ENCODE measurements at regions not wholly inside any gene's neighbourhood (a gene's known extent, or its start where the extent isn't known, plus 50 kb on each side); places are given as distances from the start of the nearest gene placed in this dataset.

DNA sequence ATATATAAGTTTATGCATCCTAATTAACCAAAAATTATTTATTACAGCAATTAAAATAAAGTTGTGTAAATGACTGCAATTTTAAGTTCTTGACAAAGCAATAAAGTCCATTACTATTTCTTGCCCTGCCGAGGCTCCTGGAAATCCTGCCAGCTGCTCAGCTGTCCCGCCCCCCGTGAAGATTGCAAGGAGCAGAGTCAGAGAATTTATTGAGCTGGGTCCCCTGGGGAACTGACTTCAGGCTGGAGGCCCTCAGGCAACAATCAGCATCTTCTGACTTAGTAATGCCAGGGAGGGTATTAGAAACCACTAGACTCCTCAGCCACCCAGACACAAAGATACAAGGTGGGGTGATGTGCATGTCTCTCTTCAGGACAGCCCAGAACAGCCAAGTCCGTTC, 92.3 kb downstream of the EDN3 start:
- H3K4me3 ChIP-seq (ENCODE audit: low read depth in 2 of 2, low read length in 1 of 2) = no peak overlapping the region

More for the DNA sequence above, 92.3 kb downstream of the EDN3 start:
- H3F3A ChIP-seq (replicated peaks; ENCODE audit: insufficient read depth) = no peaks in the 10 kb centered on the region
- H3K4me1 ChIP-seq (ENCODE audit: control insufficient read depth in 1 of 2, insufficient read depth in 2 of 2, low read depth in 1 of 2, low read length in 1 of 2) = peaks cover 0 to 33% of the 10 kb centered on the region in 2 experiments; a peak in 1 of 4 replicates
- H3K27me3 ChIP-seq (ENCODE audit: insufficient read depth) = no peaks in the 10 kb centered on the region
- ChIA-PET POLR2A (no interaction called here), CTCF (no interaction called here)
- no peak overlapping the region for H3K9ac ChIP-seq
- H2AFZ ChIP-seq (ENCODE audit: low read depth) = no peak overlapping the region
- H3K36me3 ChIP-seq (replicated peaks in 1 of 2; ENCODE audit: control insufficient read depth in 1 of 2, insufficient read depth in 2 of 2, low read length in 1 of 2) = no peaks in the 10 kb centered on the region
- H4K20me1 ChIP-seq (ENCODE audit: insufficient read depth) = no peaks in the 10 kb centered on the region
- no peak overlapping the region for H3K4me2 ChIP-seq
- WGBS (ENCODE audit: low lambda C conversion rate) = 44% methylated on average over 4 of the region's 4 CpGs
- TF ChIP-seq RFX5 (IDR thresholded peaks at IDR 0.05; ENCODE audit: low read length) = no peak
- TF ChIP-seq FOXJ3 (CRISPR knock-in tag; IDR thresholded peaks at IDR 0.05) = no peak
- TF ChIP-seq SIN3A (IDR thresholded peaks at IDR 0.05; ENCODE audit: borderline replicate concordance, low read depth, low read length) = no peak
- no peak for TF ChIP-seq NRF1 (IDR thresholded peaks at IDR 0.05; ENCODE audit: low read depth, low read length)
- TF ChIP-seq RXRA (IDR thresholded peaks at IDR 0.05; ENCODE audit: borderline replicate concordance, low read depth) = no peak
- TF ChIP-seq ZBTB33 (IDR thresholded peaks at IDR 0.05; ENCODE audit: borderline replicate concordance, low read depth) = no peak
- TF ChIP-seq TEAD4 (IDR thresholded peaks at IDR 0.05; ENCODE audit: borderline replicate concordance, insufficient read depth) = no peak
- no peak for TF ChIP-seq USF2 (IDR thresholded peaks at IDR 0.05; ENCODE audit: borderline replicate concordance, low read depth, low read length)
- no peak for TF ChIP-seq TAF1 (IDR thresholded peaks at IDR 0.05; ENCODE audit: borderline replicate concordance, low read depth, low read length)
- TF ChIP-seq NFIC (IDR thresholded peaks at IDR 0.05; ENCODE audit: borderline replicate concordance) = no peak
- no peak for TF ChIP-seq GABPA (IDR thresholded peaks at IDR 0.05; ENCODE audit: low read depth)
- no peak for TF ChIP-seq CHD2 (IDR thresholded peaks at IDR 0.05; ENCODE audit: low read length, partially characterized antibody)
- TF ChIP-seq, protein P1, sequence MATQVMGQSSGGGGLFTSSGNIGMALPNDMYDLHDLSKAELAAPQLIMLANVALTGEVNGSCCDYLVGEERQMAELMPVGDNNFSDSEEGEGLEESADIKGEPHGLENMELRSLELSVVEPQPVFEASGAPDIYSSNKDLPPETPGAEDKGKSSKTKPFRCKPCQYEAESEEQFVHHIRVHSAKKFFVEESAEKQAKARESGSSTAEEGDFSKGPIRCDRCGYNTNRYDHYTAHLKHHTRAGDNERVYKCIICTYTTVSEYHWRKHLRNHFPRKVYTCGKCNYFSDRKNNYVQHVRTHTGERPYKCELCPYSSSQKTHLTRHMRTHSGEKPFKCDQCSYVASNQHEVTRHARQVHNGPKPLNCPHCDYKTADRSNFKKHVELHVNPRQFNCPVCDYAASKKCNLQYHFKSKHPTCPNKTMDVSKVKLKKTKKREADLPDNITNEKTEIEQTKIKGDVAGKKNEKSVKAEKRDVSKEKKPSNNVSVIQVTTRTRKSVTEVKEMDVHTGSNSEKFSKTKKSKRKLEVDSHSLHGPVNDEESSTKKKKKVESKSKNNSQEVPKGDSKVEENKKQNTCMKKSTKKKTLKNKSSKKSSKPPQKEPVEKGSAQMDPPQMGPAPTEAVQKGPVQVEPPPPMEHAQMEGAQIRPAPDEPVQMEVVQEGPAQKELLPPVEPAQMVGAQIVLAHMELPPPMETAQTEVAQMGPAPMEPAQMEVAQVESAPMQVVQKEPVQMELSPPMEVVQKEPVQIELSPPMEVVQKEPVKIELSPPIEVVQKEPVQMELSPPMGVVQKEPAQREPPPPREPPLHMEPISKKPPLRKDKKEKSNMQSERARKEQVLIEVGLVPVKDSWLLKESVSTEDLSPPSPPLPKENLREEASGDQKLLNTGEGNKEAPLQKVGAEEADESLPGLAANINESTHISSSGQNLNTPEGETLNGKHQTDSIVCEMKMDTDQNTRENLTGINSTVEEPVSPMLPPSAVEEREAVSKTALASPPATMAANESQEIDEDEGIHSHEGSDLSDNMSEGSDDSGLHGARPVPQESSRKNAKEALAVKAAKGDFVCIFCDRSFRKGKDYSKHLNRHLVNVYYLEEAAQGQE (IDR thresholded peaks at IDR 0.05; ENCODE audit: low read depth, low read length) = no peak
- TF ChIP-seq FOSL2 (IDR thresholded peaks at IDR 0.05; ENCODE audit: borderline replicate concordance, low read depth) = no peak
- no peak for TF ChIP-seq MEF2A (IDR thresholded peaks at IDR 0.05; ENCODE audit: borderline replicate concordance, low read depth)
- TF ChIP-seq RCOR1 (IDR thresholded peaks at IDR 0.05; ENCODE audit: low read length) = no peak
- TF ChIP-seq, protein P2, sequence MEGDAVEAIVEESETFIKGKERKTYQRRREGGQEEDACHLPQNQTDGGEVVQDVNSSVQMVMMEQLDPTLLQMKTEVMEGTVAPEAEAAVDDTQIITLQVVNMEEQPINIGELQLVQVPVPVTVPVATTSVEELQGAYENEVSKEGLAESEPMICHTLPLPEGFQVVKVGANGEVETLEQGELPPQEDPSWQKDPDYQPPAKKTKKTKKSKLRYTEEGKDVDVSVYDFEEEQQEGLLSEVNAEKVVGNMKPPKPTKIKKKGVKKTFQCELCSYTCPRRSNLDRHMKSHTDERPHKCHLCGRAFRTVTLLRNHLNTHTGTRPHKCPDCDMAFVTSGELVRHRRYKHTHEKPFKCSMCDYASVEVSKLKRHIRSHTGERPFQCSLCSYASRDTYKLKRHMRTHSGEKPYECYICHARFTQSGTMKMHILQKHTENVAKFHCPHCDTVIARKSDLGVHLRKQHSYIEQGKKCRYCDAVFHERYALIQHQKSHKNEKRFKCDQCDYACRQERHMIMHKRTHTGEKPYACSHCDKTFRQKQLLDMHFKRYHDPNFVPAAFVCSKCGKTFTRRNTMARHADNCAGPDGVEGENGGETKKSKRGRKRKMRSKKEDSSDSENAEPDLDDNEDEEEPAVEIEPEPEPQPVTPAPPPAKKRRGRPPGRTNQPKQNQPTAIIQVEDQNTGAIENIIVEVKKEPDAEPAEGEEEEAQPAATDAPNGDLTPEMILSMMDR (IDR thresholded peaks at IDR 0.05) = no peak
- DNase-seq = no peak
- no peak overlapping the region for H3K27ac ChIP-seq (ENCODE audit: low read depth in 2 of 2, low read length in 1 of 2)
- H3K9me2 ChIP-seq = no peaks in the 10 kb centered on the region
- H3K79me2 ChIP-seq (ENCODE audit: insufficient read depth) = no peaks in the 10 kb centered on the region
- H3K9me3 ChIP-seq = no peaks in the 10 kb centered on the region
